NT2/D1 (cell line): ENCODE measurements at regions not wholly inside any gene's neighbourhood (a gene's known extent, or its start where the extent isn't known, plus 50 kb on each side); places are given as distances from the start of the nearest gene placed in this dataset.
"Not testable (repeated sequence)": the region's sequence is repeated elsewhere in the genome, so short reads cannot be mapped to it uniquely, and the experiment has no call there.

Source experiments
- DNase-seq: peaks from one replicate; pipeline ENCODE4 v3.0.0-alpha.2; 2011; ENCODE audit warnings: low read depth, low spot score
- H3K27me3 ChIP-seq: 2 replicates; pipeline ENCODE4 v1.6.0; 2011; ENCODE audit warnings: mild to moderate bottlenecking; ENCODE audit not compliant: insufficient read length, insufficient read depth
- H3K36me3 ChIP-seq: 2 replicates; pipeline ENCODE4 v1.6.1; 2011; ENCODE audit warnings: mild to moderate bottlenecking, low read length, mixed read lengths; ENCODE audit not compliant: insufficient read depth, insufficient read length
- H3K4me1 ChIP-seq: 2 replicates; pipeline ENCODE4 v1.5.1; 2011; ENCODE audit not compliant: insufficient read depth, insufficient read length
- H3K4me3 ChIP-seq: 2 replicates; pipeline ENCODE4 v1.5.1; 2011; ENCODE audit warnings: low read depth; ENCODE audit not compliant: insufficient read length
- H3K9ac ChIP-seq: 2 replicates; pipeline ENCODE4 v1.6.0; 2011; ENCODE audit warnings: low read depth; ENCODE audit not compliant: insufficient read length
- H3K9me3 ChIP-seq: 2 replicates; pipeline ENCODE4 v1.5.1; 2011; ENCODE audit warnings: mild to moderate bottlenecking, low read length; ENCODE audit not compliant: insufficient read depth
- SUZ12 ChIP-seq: IDR thresholded peaks from 2 replicates; pipeline ENCODE4 v1.6.1; 2011; ENCODE audit not compliant: insufficient read length, insufficient read depth; ENCODE audit errors: extremely low read depth
- YY1 ChIP-seq: IDR thresholded peaks from 2 replicates; pipeline ENCODE4 v1.6.1; 2011; ENCODE audit not compliant: insufficient read length, insufficient read depth
- ZNF274 ChIP-seq: IDR thresholded peaks from 2 replicates; pipeline ENCODE4 v1.6.1; 2011; ENCODE audit warnings: mild to moderate bottlenecking, low read depth, low read length

DNA sequence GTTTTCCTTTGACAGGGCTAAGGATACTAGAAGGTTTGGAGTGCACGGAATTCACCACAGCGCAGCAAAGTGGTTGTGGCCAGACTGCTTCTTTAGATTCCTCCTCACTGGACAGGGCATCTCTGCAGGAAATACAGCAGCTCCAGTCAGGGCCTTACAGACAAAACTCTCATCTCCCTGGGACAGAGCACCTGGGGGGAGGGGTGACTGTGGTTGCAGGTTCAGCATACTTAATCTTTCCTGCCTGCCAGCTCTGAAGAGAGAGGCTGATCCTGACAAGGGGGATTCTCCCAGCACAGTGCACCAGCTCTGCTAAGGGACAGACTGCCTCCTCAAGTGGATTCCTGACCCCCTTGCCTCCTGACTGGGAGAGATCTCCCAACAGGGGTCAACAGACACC, 1257.9 kb downstream of the NXPH1 start:
- peaks cover 5% of the 10 kb centered on the region for H3K4me1 ChIP-seq
- H3K9ac ChIP-seq = no peak overlapping the region
- H3K27me3 ChIP-seq = no peaks in the 10 kb centered on the region
- TF ChIP-seq SUZ12 = no peak
- no peak for TF ChIP-seq YY1
- no peak for TF ChIP-seq ZNF274
- DNase-seq = peak; percentile 63
- no peak overlapping the region for H3K4me3 ChIP-seq
- no peaks in the 10 kb centered on the region for H3K36me3 ChIP-seq
- H3K9me3 ChIP-seq = no peaks in the 10 kb centered on the region

DNA sequence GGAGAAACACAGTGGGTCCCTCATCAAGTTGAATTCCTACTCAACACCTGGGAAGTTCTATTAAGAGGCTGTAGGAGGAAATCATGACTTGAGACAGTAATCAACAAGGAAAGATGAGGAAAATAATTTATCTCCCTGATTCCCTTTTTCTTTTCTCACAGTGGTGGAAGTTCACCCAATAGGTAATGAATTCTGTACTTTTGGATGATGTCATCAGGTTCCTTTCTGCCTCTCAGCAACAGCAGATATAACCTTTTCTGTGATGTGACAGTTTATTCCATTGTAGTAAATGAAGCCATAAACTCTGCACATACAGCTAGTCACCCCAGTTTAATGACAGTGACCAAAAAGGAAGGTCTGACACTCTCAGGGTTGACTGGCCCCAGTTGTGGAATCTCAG, 1265.0 kb downstream of the NXPH1 start:
- no peak for DNase-seq
- TF ChIP-seq YY1 (no peak), SUZ12 (no peak), ZNF274 (no peak)
- no peak overlapping the region for H3K9ac ChIP-seq
- H3K9me3 ChIP-seq = no peaks in the 10 kb centered on the region
- H3K36me3 ChIP-seq = no peaks in the 10 kb centered on the region
- no peak overlapping the region for H3K4me3 ChIP-seq
- H3K4me1 ChIP-seq = no peaks in the 10 kb centered on the region
- H3K27me3 ChIP-seq = no peaks in the 10 kb centered on the region

DNA sequence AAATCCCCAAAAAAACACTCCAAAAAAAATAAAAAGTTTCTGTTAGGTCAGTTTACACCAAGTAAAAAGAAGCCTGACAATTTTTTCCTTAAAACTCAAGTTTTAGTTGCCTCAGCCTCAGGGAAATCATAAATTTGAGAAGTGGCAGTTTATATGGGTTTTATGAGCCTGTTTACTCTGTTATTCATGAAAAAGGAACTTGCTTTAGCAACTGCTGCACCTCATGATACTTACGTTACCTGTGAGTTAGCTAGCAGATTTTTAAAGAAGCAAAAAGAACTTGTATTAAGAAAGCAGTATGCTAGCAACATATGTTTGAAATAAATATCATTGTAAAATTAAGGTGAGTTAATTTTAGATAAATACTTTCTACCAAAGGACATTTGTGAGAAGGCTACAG, 1264.5 kb upstream of the PHF14 start:
- no peaks in the 10 kb centered on the region for H3K36me3 ChIP-seq
- no peak for TF ChIP-seq SUZ12
- TF ChIP-seq ZNF274 = no peak
- TF ChIP-seq YY1 = no peak
- H3K27me3 ChIP-seq = no peaks in the 10 kb centered on the region
- H3K9me3 ChIP-seq = no peaks in the 10 kb centered on the region
- no peak overlapping the region for H3K4me3 ChIP-seq
- no peaks in the 10 kb centered on the region for H3K4me1 ChIP-seq
- DNase-seq = no peak
- no peak overlapping the region for H3K9ac ChIP-seq

DNA sequence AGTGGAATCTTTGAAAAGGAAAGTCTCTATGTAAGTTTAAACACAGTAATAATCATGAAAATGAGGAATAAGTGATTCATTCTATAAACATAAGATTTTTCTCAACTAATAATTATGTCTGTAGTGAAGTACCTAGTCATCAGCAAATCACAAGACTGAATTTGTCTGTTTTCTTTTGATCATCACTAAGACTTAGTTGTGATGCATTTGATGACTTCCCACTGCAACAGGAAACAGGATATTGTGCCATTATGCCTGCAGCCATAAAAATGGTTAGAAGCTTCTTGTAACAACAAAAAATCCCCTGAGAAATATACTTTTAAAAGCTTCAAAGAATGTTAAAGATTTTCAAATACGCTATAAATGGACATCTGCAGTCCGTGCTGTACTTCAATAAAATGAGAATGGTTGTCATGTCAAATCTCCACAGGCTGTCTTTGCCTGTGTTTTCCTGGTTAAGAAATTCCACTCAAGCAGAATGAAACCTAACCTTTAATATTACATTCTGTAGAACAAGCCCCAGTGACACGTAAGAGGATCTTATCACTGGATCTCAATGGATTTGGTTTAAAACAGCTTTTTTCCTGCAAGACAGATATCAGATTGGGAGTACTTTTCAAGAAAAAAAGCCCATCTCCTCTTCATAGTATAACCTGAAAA, 1262.3 kb upstream of the PHF14 start:
- no peaks in the 10 kb centered on the region for H3K27me3 ChIP-seq
- no peaks in the 10 kb centered on the region for H3K36me3 ChIP-seq
- H3K9ac ChIP-seq = no peak overlapping the region
- TF ChIP-seq YY1 (no peak), ZNF274 (no peak), SUZ12 (no peak)
- DNase-seq = no peak
- H3K4me1 ChIP-seq = no peaks in the 10 kb centered on the region
- H3K9me3 ChIP-seq = no peaks in the 10 kb centered on the region
- H3K4me3 ChIP-seq = no peak overlapping the region

DNA sequence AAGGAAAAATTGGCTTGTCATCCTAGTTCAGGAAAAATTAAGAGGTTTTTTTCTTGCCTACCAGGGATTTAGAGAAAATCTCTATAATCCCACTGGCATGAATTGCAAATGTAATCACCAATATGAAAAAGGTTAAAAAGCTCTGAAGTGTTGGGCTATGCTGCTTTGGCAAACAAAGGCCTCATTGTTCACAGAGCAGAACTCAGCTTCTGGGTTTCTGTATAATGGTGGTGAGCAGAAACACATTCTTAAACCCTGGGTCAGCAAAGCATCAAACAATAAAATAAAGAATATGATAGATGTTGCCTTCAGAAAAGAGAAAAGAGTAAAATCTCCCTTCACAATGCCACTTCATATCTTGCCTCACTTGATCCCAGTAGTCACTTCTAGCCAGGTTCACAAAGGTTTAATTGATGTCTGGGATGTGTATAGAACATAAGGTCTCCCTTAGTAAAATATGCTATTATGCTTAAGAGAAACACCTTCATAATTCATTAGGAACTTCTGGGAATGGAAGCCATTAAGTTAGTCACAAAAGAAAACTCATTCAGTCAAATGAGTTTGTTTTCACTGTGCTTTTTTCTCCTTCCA, 1255.5 kb upstream of the PHF14 start:
- no peaks in the 10 kb centered on the region for H3K4me1 ChIP-seq
- H3K9me3 ChIP-seq = no peaks in the 10 kb centered on the region
- TF ChIP-seq YY1 (no peak), ZNF274 (no peak), SUZ12 (no peak)
- DNase-seq = no peak
- H3K27me3 ChIP-seq = no peaks in the 10 kb centered on the region
- H3K36me3 ChIP-seq = no peaks in the 10 kb centered on the region
- H3K4me3 ChIP-seq = no peak overlapping the region
- no peak overlapping the region for H3K9ac ChIP-seq

DNA sequence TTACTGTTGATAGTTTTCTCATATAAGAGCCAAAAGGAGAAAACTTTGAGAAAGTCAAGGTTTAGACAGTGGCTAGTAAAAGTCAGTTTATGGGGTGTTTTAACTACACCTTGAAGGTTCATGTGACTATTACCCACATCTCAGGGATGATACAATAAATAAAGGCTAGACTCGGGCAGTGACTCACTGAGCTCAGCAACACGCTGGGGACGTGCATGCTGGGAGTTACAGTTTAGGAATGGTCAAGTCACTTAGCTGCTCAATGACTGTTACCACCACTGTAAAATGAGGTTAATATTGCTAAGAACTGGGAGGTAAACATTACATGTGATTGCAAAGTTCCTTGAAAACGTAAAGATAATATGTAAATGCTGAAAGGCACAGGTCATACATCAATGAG, 1254.4 kb upstream of the PHF14 start:
- no peak overlapping the region for H3K9ac ChIP-seq
- no peaks in the 10 kb centered on the region for H3K36me3 ChIP-seq
- H3K9me3 ChIP-seq = no peaks in the 10 kb centered on the region
- TF ChIP-seq YY1 (no peak), SUZ12 (no peak), ZNF274 (no peak)
- H3K4me3 ChIP-seq = no peak overlapping the region
- no peaks in the 10 kb centered on the region for H3K27me3 ChIP-seq
- no peaks in the 10 kb centered on the region for H3K4me1 ChIP-seq
- no peak for DNase-seq

DNA sequence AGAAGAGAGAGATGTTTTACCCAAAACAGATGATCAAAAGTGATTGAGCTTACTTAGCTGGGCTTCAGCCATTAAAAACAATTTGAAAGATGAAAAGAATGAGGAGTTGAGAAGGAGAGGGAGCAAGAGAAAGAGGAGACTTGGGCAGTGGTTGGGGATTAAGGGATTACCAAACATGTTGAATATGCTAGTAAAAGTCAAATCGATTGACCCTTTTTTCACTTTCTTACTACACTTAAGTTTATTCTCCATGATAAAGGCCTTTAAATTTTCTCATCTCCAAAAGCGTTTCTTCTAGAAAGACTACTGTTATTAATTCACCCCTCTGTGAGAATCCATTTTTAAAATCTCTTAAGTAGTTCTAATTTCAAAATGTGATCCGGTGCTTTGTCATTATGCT, 1254.0 kb upstream of the PHF14 start:
- no peak for DNase-seq
- Histone ChIP-seq H3K9me3 (no peaks in the 10 kb centered on the region), H3K9ac (no peak overlapping the region), H3K4me3 (no peak overlapping the region), H3K36me3 (no peaks in the 10 kb centered on the region), H3K4me1 (no peaks in the 10 kb centered on the region), H3K27me3 (no peaks in the 10 kb centered on the region)
- no peak for TF ChIP-seq YY1
- TF ChIP-seq SUZ12 = no peak
- TF ChIP-seq ZNF274 = no peak

DNA sequence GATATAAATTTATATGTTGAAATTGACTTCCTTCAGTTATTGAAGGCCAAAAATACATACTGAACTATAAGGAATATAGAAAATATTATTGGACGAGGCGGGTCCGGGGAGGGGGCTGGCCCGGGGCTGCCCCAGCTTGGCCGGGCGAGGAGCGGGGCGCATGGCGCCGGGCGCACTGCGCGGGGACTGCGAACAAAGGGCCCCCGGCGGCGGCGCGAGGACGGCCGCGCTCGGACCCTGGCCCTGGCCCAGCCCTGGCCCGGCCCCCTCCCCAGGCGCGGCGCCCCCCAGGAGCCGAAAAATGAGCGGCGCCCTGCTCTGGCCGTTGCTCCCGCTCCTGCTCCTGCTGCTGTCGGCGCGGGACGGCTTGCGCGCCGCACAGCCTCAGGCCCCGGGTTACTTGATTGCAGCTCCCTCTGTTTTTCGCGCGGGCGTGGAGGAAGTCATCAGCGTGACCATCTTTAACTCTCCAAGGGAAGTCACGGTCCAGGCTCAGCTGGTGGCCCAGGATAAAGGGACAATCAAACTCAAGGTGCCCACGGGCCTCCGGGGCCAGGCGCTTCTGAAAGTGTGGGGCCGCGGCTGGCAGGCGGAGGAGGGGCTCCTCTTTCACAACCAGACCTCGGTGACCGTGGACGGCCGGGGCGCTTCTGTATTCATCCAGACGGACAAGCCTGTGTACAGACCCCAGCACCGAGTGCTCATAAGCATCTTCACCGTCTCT, 1247.6 kb upstream of the PHF14 start:
- not testable (repeated sequence) for H3K9ac ChIP-seq, H3K4me1 ChIP-seq, H3K9me3 ChIP-seq, H3K4me3 ChIP-seq, H3K27me3 ChIP-seq, DNase-seq, H3K36me3 ChIP-seq

DNA sequence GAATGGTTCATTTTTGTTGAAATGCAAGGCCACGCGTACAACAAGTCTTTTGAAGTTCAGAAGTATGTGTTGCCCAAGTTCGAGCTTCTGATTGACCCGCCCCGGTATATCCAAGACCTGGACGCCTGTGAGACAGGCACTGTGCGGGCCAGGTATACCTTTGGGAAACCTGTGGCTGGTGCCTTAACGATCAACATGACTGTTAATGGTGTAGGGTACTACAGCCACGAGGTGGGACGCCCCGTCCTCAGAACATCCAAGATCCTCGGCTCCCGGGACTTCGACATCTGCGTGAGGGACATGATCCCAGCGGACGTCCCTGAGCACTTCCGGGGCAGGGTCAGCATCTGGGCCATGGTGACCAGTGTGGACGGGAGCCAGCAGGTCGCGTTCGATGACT, 1246.9 kb upstream of the PHF14 start:
- DNase-seq, H3K9me3 ChIP-seq, H3K36me3 ChIP-seq, H3K9ac ChIP-seq, H3K27me3 ChIP-seq, H3K4me1 ChIP-seq, H3K4me3 ChIP-seq: not testable (repeated sequence)

DNA sequence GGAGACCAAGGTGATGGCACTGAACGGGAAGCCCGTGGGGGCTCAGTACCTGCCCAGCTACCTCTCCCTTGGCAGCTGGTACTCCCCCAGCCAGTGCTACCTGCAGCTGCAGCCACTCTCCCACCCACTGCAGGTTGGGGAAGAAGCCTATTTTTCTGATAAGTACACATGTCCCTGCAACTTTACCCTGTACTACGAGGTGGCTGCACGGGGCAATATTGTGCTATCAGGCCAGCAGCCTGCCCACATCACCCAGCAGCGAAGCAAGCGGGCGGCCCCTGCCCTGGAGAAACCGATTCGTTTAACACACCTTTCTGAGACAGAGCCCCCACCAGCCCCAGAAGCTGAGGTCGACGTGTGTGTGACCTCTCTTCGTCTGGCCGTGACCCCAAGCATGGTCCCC, 1246.2 kb upstream of the PHF14 start:
- not testable (repeated sequence) for H3K27me3 ChIP-seq, H3K9me3 ChIP-seq, H3K4me3 ChIP-seq, H3K9ac ChIP-seq, DNase-seq, H3K36me3 ChIP-seq, H3K4me1 ChIP-seq
